ENCODE measurements at regions not wholly inside any gene's neighbourhood (a gene's known extent, or its start where the extent isn't known, plus 50 kb on each side); places are given as distances from the start of the nearest gene placed in this dataset.

DNA sequence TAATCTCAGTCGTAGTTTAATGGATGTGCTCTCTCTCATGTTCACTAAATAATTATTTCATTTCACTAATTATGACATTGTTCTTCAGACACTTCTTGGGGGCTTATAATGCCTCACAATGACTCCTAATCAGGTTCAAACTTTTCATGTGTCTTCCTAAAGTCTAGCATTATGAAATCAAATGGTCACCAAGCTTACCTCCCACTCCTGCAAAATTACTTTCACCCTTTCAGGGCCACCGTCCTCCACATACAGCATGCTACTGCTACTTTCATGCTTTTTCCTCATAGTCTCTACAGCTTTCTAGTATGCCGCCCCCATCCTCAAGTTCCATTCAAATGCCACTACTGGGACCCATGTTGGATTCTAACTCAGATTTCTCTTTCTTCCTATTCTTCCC lies 59.8 kb upstream of the C1orf53 start (continued):
- TF ChIP-seq, protein P1, sequence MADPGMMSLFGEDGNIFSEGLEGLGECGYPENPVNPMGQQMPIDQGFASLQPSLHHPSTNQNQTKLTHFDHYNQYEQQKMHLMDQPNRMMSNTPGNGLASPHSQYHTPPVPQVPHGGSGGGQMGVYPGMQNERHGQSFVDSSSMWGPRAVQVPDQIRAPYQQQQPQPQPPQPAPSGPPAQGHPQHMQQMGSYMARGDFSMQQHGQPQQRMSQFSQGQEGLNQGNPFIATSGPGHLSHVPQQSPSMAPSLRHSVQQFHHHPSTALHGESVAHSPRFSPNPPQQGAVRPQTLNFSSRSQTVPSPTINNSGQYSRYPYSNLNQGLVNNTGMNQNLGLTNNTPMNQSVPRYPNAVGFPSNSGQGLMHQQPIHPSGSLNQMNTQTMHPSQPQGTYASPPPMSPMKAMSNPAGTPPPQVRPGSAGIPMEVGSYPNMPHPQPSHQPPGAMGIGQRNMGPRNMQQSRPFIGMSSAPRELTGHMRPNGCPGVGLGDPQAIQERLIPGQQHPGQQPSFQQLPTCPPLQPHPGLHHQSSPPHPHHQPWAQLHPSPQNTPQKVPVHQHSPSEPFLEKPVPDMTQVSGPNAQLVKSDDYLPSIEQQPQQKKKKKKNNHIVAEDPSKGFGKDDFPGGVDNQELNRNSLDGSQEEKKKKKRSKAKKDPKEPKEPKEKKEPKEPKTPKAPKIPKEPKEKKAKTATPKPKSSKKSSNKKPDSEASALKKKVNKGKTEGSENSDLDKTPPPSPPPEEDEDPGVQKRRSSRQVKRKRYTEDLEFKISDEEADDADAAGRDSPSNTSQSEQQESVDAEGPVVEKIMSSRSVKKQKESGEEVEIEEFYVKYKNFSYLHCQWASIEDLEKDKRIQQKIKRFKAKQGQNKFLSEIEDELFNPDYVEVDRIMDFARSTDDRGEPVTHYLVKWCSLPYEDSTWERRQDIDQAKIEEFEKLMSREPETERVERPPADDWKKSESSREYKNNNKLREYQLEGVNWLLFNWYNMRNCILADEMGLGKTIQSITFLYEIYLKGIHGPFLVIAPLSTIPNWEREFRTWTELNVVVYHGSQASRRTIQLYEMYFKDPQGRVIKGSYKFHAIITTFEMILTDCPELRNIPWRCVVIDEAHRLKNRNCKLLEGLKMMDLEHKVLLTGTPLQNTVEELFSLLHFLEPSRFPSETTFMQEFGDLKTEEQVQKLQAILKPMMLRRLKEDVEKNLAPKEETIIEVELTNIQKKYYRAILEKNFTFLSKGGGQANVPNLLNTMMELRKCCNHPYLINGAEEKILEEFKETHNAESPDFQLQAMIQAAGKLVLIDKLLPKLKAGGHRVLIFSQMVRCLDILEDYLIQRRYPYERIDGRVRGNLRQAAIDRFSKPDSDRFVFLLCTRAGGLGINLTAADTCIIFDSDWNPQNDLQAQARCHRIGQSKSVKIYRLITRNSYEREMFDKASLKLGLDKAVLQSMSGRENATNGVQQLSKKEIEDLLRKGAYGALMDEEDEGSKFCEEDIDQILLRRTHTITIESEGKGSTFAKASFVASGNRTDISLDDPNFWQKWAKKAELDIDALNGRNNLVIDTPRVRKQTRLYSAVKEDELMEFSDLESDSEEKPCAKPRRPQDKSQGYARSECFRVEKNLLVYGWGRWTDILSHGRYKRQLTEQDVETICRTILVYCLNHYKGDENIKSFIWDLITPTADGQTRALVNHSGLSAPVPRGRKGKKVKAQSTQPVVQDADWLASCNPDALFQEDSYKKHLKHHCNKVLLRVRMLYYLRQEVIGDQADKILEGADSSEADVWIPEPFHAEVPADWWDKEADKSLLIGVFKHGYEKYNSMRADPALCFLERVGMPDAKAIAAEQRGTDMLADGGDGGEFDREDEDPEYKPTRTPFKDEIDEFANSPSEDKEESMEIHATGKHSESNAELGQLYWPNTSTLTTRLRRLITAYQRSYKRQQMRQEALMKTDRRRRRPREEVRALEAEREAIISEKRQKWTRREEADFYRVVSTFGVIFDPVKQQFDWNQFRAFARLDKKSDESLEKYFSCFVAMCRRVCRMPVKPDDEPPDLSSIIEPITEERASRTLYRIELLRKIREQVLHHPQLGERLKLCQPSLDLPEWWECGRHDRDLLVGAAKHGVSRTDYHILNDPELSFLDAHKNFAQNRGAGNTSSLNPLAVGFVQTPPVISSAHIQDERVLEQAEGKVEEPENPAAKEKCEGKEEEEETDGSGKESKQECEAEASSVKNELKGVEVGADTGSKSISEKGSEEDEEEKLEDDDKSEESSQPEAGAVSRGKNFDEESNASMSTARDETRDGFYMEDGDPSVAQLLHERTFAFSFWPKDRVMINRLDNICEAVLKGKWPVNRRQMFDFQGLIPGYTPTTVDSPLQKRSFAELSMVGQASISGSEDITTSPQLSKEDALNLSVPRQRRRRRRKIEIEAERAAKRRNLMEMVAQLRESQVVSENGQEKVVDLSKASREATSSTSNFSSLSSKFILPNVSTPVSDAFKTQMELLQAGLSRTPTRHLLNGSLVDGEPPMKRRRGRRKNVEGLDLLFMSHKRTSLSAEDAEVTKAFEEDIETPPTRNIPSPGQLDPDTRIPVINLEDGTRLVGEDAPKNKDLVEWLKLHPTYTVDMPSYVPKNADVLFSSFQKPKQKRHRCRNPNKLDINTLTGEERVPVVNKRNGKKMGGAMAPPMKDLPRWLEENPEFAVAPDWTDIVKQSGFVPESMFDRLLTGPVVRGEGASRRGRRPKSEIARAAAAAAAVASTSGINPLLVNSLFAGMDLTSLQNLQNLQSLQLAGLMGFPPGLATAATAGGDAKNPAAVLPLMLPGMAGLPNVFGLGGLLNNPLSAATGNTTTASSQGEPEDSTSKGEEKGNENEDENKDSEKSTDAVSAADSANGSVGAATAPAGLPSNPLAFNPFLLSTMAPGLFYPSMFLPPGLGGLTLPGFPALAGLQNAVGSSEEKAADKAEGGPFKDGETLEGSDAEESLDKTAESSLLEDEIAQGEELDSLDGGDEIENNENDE (IDR thresholded peaks at IDR 0.05; ENCODE audit: insufficient replicate concordance, low read length) = no peak
- TF ChIP-seq KDM5A (IDR thresholded peaks at IDR 0.05; ENCODE audit: low read length) (no peak), SAP30 (IDR thresholded peaks at IDR 0.05; ENCODE audit: insufficient read depth, insufficient replicate concordance, low read length) (no peak), CHD2 (IDR thresholded peaks at IDR 0.05; ENCODE audit: low read length) (no peak), CTBP2 (IDR thresholded peaks at IDR 0.05; ENCODE audit: borderline replicate concordance, insufficient read depth, insufficient read length, low read length) (no peak), SP1 (IDR thresholded peaks at IDR 0.05; ENCODE audit: low read depth, low read length) (no peak), CBX5 (IDR thresholded peaks at IDR 0.05; ENCODE audit: low read depth, low read length) (no peak)
- TF ChIP-seq, protein P2, sequence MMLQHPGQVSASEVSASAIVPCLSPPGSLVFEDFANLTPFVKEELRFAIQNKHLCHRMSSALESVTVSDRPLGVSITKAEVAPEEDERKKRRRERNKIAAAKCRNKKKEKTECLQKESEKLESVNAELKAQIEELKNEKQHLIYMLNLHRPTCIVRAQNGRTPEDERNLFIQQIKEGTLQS (IDR thresholded peaks at IDR 0.05; ENCODE audit: insufficient read depth, low read depth, low read length) = no peak

Data from H1 (cell line).